Upper lobe of left lung (tissue), 6 donors: ENCODE measurements at regions not wholly inside any gene's neighbourhood (a gene's known extent, or its start where the extent isn't known, plus 50 kb on each side); places are given as distances from the start of the nearest gene placed in this dataset.

Experiments
- ATAC-seq, 2 donors: fragments of 200-7000 bp; cut with Tn5 transposase; one replicate each; pipeline ENCODE4 v1.9.1; 2022; ENCODE audit warnings: mild to moderate bottlenecking in 2 of 2, moderate library complexity in 2 of 2; ENCODE audit not compliant: low FRiP score in 2 of 2
- DNase-seq, 2 donors: peaks; one replicate each; pipeline ENCODE4 v3.0.0-alpha.2; 2019 to 2020
- H3K27ac ChIP-seq, 4 donors: fragments of 200-600 bp; sonication (generic); one replicate each; pipeline ENCODE4 v1.5.1; 2016 to 2019
- H3K27me3 ChIP-seq, 4 donors: fragments of 200-600 bp; sonication (generic); one replicate each; pipeline ENCODE4 v1.5.1; 2017 to 2019
- H3K36me3 ChIP-seq, 4 donors: fragments of 200-600 bp; sonication (generic); one replicate each; pipeline ENCODE4 v1.5.1; 2016 to 2019
- H3K4me1 ChIP-seq, 4 donors: fragments of 200-600 bp; sonication (generic); one replicate each; pipeline ENCODE4 v1.5.1; 2018 to 2019
- H3K4me3 ChIP-seq, 4 donors: fragments of 200-600 bp; sonication (generic); one replicate each; pipeline ENCODE4 v1.5.1; 2017 to 2019; ENCODE audit warnings: mild to moderate bottlenecking in 2 of 4, moderate library complexity in 1 of 4
- H3K9me3 ChIP-seq, 4 donors: fragments of 200-600 bp; sonication (generic); one replicate each; pipeline ENCODE4 v1.5.1; 2018 to 2019
- EP300 ChIP-seq, 4 donors: sonication (generic); formaldehyde crosslinking; IDR thresholded peaks; one replicate each; pipeline ENCODE4 v1.5.1; 2017; ENCODE audit warnings: antibody characterized with exemption in 4 of 4, control low read depth in 2 of 4
- POLR2A ChIP-seq, 4 donors: fragments of 450-650 bp; IDR thresholded peaks; one replicate each; pipeline ENCODE4 v1.5.1; 2016 to 2017; ENCODE audit warnings: antibody characterized with exemption in 4 of 4, mild to moderate bottlenecking in 2 of 4
- POLR2AphosphoS5 ChIP-seq, 2 donors: sonication (generic); formaldehyde crosslinking; IDR thresholded peaks; one replicate each; pipeline ENCODE4 v1.5.1; 2017; ENCODE audit warnings: antibody characterized with exemption in 2 of 2
- WGBS, 2 donors: methylation state at CpG; one replicate each; pipeline ENCODE4 v1.1.5; 2017 to 2018; 5-methylcytosine and 5-hydroxymethylcytosine counted together
- TF ChIP-seq, protein P1 (sequence below), 6 experiments: fragments of 450-650 bp in 4 of 6; fragments of 200-600 bp in 2 of 6; sonication (generic) in 2 of 6; IDR thresholded peaks; one replicate each; pipeline ENCODE4 v1.5.1; 2016 to 2019; ENCODE audit warnings: antibody characterized with exemption in 6 of 6
- donor health status: DM: no; HTN: no; CAD: no; lungs with moderate emphysema.
- donor health status: DM: no; HTN: yes; CAD: no; lungs with severe emphysema.

DNA sequence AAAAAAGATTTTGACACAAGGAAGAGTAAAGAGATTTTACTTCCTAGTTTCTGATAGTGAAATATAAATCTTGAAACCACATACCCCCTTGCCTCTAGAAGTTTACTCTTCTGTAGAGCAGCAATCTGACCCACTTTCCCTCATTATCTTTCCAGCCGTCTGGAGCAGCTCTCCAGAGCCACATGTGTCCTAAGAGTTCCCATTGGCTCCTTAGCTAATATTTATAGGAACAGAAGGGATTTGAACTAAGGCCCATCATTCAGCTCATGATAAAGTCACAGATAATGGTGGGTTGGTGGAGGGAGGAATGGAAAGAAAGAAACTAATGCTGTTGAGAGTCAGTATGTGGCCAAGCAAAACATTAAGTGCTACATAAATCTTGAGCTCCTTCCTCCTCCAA, 121.8 kb downstream of the INHBA start:
- H3K4me3 ChIP-seq = no peak overlapping the region
- no peaks in the 10 kb centered on the region for H3K4me1 ChIP-seq
- no peak overlapping the region for H3K27ac ChIP-seq
- TF ChIP-seq EP300 (IDR thresholded peaks at IDR 0.05) = no peak
- DNase-seq (no peak), ATAC-seq (no peak)
- WGBS, 2 donors = 45 to 50% methylated on average over 1 of the region's 1 CpG
- no peaks in the 10 kb centered on the region for H3K36me3 ChIP-seq
- no peaks in the 10 kb centered on the region for H3K9me3 ChIP-seq
- H3K27me3 ChIP-seq = no peaks in the 10 kb centered on the region

DNA sequence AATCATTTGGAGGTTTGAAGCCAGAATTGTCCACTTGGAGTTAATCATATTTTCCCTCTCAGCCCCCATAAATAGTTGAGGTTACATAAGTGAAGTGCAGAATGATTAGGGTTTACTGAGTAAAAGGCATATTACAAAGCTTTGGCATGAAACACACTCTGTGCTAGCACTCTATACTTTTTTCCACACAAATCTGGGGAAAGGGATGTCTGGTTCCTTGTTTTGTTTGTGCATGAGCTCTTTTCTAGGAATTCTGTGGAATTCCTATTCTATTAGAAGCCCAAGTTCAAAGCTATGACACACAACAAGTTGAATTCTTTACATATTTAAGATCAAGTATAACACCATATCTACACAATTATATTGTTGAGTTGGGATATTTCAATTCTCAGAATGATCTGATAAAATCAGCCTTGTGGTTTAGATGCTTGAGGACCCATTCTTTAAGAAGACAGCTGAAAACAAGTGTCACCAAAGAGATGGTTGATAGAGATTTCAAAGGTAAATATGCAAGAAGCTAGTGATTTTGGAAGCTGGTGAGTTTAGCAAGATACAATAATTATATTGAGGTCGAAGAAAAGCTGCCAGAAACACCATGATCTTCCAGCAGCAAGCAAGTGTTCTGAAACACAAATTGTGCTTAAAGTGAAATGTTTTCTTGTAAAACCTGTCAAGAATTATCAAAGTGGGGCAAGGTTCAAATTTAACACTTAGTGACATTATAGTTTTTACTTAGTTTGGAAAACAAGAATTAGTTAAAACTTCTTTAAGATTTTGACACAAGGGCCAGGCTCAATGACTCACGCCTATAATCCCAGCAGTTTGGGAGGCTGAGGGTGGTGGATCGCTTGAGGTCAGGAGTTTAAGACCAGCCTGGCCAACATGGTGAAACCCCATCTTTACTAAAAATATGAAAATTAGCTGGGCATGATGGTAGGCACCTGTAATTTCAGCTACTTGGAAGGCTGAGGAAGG, 122.6 kb downstream of the INHBA start:
- no peak for ATAC-seq

DNA sequence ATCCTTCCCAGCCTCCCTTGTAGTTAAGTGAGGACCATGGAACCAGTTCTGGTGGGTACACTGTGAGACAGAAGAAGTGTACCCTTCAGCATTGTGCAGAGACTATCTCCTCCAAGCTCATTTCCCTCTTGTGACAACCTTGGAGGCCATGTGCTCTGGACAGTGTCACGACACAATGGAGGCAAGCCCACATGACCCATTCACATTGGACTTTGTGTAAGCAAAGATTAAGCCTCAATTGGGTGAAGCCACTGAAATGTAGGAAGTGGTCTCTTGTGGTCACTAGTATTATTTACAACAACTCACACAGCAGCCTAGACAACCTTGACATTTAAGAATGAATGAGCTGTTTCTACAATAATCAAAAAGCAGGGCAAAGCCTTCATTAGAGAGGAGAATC, 124.2 kb downstream of the INHBA start:
- Histone ChIP-seq H3K4me3 (no peak overlapping the region), H3K9me3 (no peaks in the 10 kb centered on the region), H3K27me3 (no peaks in the 10 kb centered on the region), H3K27ac (no peak overlapping the region), H3K36me3 (no peaks in the 10 kb centered on the region), H3K4me1 (no peaks in the 10 kb centered on the region)
- ATAC-seq = no peak
- WGBS, 2 donors = 78 to 89% methylated on average over 1 of the region's 1 CpG
- no peak for DNase-seq
- TF ChIP-seq EP300 (IDR thresholded peaks at IDR 0.05) (no peak), POLR2AphosphoS5 (IDR thresholded peaks at IDR 0.05) (no peak), POLR2A (IDR thresholded peaks at IDR 0.05) (no peak)
- TF ChIP-seq, protein P1, sequence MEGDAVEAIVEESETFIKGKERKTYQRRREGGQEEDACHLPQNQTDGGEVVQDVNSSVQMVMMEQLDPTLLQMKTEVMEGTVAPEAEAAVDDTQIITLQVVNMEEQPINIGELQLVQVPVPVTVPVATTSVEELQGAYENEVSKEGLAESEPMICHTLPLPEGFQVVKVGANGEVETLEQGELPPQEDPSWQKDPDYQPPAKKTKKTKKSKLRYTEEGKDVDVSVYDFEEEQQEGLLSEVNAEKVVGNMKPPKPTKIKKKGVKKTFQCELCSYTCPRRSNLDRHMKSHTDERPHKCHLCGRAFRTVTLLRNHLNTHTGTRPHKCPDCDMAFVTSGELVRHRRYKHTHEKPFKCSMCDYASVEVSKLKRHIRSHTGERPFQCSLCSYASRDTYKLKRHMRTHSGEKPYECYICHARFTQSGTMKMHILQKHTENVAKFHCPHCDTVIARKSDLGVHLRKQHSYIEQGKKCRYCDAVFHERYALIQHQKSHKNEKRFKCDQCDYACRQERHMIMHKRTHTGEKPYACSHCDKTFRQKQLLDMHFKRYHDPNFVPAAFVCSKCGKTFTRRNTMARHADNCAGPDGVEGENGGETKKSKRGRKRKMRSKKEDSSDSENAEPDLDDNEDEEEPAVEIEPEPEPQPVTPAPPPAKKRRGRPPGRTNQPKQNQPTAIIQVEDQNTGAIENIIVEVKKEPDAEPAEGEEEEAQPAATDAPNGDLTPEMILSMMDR (IDR thresholded peaks at IDR 0.05) = no peak

More for the DNA sequence above, 122.6 kb downstream of the INHBA start:
- TF ChIP-seq POLR2A (IDR thresholded peaks at IDR 0.05) = no peak
- Histone ChIP-seq H3K4me3 (no peak overlapping the region), H3K36me3 (no peaks in the 10 kb centered on the region), H3K4me1 (no peaks in the 10 kb centered on the region), H3K9me3 (no peaks in the 10 kb centered on the region), H3K27me3 (no peaks in the 10 kb centered on the region), H3K27ac (no peak overlapping the region)
- DNase-seq = no peak
- WGBS, 2 donors = 78 to 89% methylated on average over 3 of the region's 3 CpGs

DNA sequence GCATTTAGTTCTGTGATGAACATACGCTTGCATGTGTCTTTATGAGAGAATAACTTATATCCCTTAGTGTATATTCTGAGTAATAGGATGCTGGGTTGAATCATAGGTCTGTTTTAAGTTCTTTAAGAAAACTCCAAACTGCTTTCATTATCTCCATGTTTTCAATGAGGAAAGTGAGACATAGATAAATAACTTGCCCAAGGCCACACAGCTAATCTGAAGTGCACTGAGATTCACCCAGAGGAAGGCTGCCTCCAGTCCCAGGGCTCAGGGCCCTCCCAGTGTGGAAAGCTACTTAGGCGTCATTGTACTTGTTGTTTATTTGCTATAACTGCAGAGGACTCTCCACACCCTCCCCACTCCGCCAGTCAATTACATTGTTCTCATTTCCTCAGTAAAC, 126.7 kb downstream of the INHBA start:
- Histone ChIP-seq H3K4me1 (no peaks in the 10 kb centered on the region), H3K9me3 (no peaks in the 10 kb centered on the region), H3K36me3 (no peaks in the 10 kb centered on the region), H3K27ac (no peak overlapping the region), H3K27me3 (no peaks in the 10 kb centered on the region), H3K4me3 (no peak overlapping the region)
- ATAC-seq (no peak), DNase-seq (no peak)
- TF ChIP-seq POLR2AphosphoS5 (IDR thresholded peaks at IDR 0.05) (no peak), POLR2A (IDR thresholded peaks at IDR 0.05) (no peak), EP300 (IDR thresholded peaks at IDR 0.05) (no peak)
- TF ChIP-seq, protein P1 (IDR thresholded peaks at IDR 0.05) = no peak
- 74 to 75% methylated on average over 3 of the region's 3 CpGs for WGBS, 2 donors

DNA sequence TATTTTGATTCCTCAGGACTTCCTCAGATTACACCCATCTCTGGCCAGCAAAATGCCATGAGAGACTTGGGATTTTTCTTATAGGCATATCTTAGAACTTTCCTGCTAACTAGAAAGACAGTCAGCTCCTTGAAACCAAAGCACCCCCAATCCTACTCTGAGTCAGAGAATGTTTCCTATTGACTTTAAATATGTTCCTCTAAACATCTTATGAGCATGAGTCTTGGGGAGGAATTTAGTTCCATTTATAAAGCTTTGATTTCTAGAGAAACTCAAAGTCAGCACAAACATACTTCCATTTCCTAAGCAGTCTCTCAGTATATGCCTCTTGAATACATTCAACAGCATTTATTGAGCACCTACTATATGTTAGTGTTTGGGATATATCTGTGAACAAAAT, 128.5 kb downstream of the INHBA start:
- Histone ChIP-seq H3K27me3 (no peaks in the 10 kb centered on the region), H3K36me3 (no peaks in the 10 kb centered on the region), H3K4me3 (no peak overlapping the region), H3K27ac (no peak overlapping the region), H3K4me1 (no peaks in the 10 kb centered on the region), H3K9me3 (no peaks in the 10 kb centered on the region)
- ATAC-seq (no peak), DNase-seq (no peak)
- TF ChIP-seq, protein P1 (IDR thresholded peaks at IDR 0.05) = no peak
- TF ChIP-seq POLR2A (IDR thresholded peaks at IDR 0.05) (no peak), EP300 (IDR thresholded peaks at IDR 0.05) (no peak), POLR2AphosphoS5 (IDR thresholded peaks at IDR 0.05) (no peak)

DNA sequence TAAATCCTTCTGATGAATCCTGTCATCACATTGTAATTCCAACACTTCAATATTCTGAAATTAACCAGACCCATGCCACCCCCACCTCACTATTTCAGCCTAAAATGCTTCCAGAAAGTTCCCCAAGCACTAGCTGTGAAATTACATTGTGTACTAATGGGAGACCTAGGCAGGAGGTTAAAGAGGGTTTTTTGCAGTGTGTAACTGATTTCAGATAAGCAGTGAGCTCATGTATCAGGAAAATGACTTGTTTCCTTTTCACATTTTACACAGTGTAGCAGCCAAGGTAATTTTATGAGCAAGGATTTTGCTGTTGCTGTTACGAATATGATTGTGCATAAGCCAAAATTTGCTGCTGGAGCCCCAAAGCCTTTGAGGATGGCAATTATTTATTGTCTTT, 129.0 kb downstream of the INHBA start:
- Histone ChIP-seq H3K4me1 (no peaks in the 10 kb centered on the region), H3K36me3 (no peaks in the 10 kb centered on the region), H3K27ac (no peak overlapping the region), H3K9me3 (no peaks in the 10 kb centered on the region), H3K4me3 (no peak overlapping the region), H3K27me3 (no peaks in the 10 kb centered on the region)
- DNase-seq (no peak), ATAC-seq (no peak)
- TF ChIP-seq, protein P1 (IDR thresholded peaks at IDR 0.05) = no peak
- WGBS, 2 donors = 68 to 80% methylated on average over 1 of the region's 1 CpG
